ENCODE measurements at regions not wholly inside any gene's neighbourhood (a gene's known extent, or its start where the extent isn't known, plus 50 kb on each side); places are given as distances from the start of the nearest gene placed in this dataset.
A peak's percentile ranks its signal among the peaks of the same experiment; 100 is the strongest.

GRCh38 chr9:13904746-13905145, 409.2 kb downstream of the NFIB start:
- H3K27me3 ChIP-seq = no peaks in the 10 kb centered on the region
- no peak overlapping the region for H3K4me3 ChIP-seq
- peaks cover 0 to 4% (median 2%) of the 10 kb centered on the region in 4 donors for H3K4me1 ChIP-seq
- TF ChIP-seq CTCF (IDR thresholded peaks at IDR 0.05) (no peak), POLR2AphosphoS5 (IDR thresholded peaks at IDR 0.05) (no peak), EP300 (IDR thresholded peaks at IDR 0.05) (no peak), POLR2A (IDR thresholded peaks at IDR 0.05) (no peak)
- ATAC-seq (ENCODE audit: low FRiP score in 2 of 2) (no peak), DNase-seq (no peak)
- H3K27ac ChIP-seq = no peak overlapping the region
- H3K9me3 ChIP-seq = no peaks in the 10 kb centered on the region
- no peaks in the 10 kb centered on the region for H3K36me3 ChIP-seq

GRCh38 chr9:13904311-13904710, 409.6 kb downstream of the NFIB start:
- Histone ChIP-seq H3K4me3 (no peak overlapping the region), H3K9me3 (no peaks in the 10 kb centered on the region), H3K27ac (no peak overlapping the region), H3K4me1 (peaks cover 0 to 7% (median 2%) of the 10 kb centered on the region in 4 donors), H3K27me3 (no peaks in the 10 kb centered on the region), H3K36me3 (no peaks in the 10 kb centered on the region)
- no peak for ATAC-seq (ENCODE audit: low FRiP score in 2 of 2)
- DNase-seq = no peak
- TF ChIP-seq POLR2A (IDR thresholded peaks at IDR 0.05) (no peak), EP300 (IDR thresholded peaks at IDR 0.05) (no peak)
- 82 to 88% methylated on average over 4 of the region's 4 CpGs for WGBS, 2 donors

DNA sequence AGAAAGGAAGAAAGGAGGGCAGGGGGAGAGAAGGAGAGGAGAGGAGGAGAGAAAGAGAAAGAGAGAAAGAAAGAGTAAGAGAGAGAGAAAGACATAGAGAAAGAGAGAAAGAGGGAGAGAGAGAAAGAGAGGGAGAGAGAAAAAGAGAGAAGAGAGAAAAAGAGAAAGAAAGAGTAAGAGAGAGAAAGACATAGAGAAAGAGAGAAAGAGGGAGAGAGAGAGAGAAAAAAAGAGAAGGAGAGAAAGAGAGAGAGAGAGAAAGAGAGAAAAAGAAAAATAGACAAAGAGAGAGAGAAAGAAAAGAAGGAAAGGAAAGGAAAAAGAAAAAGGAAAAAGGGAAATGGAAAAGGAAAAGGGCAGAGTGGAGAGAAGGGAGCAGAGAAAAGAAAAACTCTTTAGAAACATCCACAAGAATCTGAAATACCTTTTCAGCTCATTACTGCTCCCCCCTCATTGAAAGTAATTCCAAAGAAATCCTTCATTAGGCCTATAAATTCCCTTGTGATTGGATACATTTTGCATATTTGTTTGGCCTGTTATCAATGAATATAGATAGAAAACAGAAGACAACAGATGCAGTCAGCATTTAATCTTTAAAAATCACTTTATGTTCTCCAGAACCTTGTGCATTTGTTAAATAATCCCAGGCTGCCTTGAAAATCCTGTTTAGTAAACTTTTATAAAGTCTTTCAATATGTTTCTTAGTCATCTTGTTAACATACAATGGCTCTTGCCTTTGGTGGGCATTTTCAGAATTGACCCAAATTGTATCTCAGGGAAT, 411.5 kb downstream of the NFIB start:
- no peak overlapping the region for H3K4me3 ChIP-seq
- H3K9me3 ChIP-seq = no peaks in the 10 kb centered on the region
- ATAC-seq (ENCODE audit: low FRiP score in 2 of 2) = no peak

DNA sequence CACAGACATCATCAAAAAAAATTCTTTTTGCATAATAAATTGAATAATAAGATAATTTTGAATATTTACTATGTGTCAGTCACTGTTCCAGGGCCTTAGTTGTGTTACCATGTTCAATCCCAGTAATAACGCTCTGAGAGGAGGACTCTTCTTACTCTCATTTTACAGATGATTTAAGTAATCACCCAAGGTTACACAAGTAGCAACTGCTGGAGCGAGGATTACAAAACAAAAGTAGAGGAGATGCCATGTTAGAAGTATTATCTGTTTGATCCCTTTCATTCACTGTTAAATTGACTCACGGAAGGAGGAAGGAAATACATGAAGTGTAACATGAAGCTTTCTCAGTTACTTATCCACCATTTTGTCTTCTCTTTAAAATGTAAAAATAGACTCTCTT, 412.8 kb downstream of the NFIB start:
- ATAC-seq (ENCODE audit: low FRiP score in 2 of 2) (no peak), DNase-seq (no peak)
- WGBS, 2 donors = 83 to 89% methylated on average over 3 of the region's 3 CpGs
- Histone ChIP-seq H3K9me3 (no peaks in the 10 kb centered on the region), H3K27ac (no peak overlapping the region), H3K27me3 (no peaks in the 10 kb centered on the region), H3K4me3 (no peak overlapping the region), H3K36me3 (no peaks in the 10 kb centered on the region), H3K4me1 (peaks cover 0 to 7% (median 2%) of the 10 kb centered on the region in 4 donors)
- no peak for TF ChIP-seq CTCF (IDR thresholded peaks at IDR 0.05)
- TF ChIP-seq POLR2AphosphoS5 (IDR thresholded peaks at IDR 0.05) = no peak
- TF ChIP-seq EP300 (IDR thresholded peaks at IDR 0.05) = no peak
- no peak for TF ChIP-seq POLR2A (IDR thresholded peaks at IDR 0.05)

More for the DNA sequence above, 411.5 kb downstream of the NFIB start:
- TF ChIP-seq POLR2AphosphoS5 (IDR thresholded peaks at IDR 0.05) (no peak), CTCF (IDR thresholded peaks at IDR 0.05) (no peak), POLR2A (IDR thresholded peaks at IDR 0.05) (no peak)
- peaks cover 0 to 7% (median 2%) of the 10 kb centered on the region in 4 donors for H3K4me1 ChIP-seq
- no peak for DNase-seq
- H3K27ac ChIP-seq = no peak overlapping the region
- no peaks in the 10 kb centered on the region for H3K27me3 ChIP-seq
- no peaks in the 10 kb centered on the region for H3K36me3 ChIP-seq

GRCh38 chr9:13900449-13900848, 413.5 kb downstream of the NFIB start:
- no peak for ATAC-seq (ENCODE audit: low FRiP score in 2 of 2)
- TF ChIP-seq POLR2A (IDR thresholded peaks at IDR 0.05) (no peak), CTCF (IDR thresholded peaks at IDR 0.05) (no peak), POLR2AphosphoS5 (IDR thresholded peaks at IDR 0.05) (no peak), EP300 (IDR thresholded peaks at IDR 0.05) (no peak)
- 64 to 67% methylated on average over 5 of the region's 5 CpGs for WGBS, 2 donors
- Histone ChIP-seq H3K27me3 (no peaks in the 10 kb centered on the region), H3K36me3 (no peaks in the 10 kb centered on the region), H3K4me3 (no peak overlapping the region), H3K27ac (peak overlapping the region in 1 of 4 donors; percentile 77), H3K9me3 (no peaks in the 10 kb centered on the region), H3K4me1 (peaks cover 0 to 7% (median 2%) of the 10 kb centered on the region in 4 donors)
- DNase-seq = no peak
